NCI-H2227 (cell line): ENCODE measurements at regions not wholly inside any gene's neighbourhood (a gene's known extent, or its start where the extent isn't known, plus 50 kb on each side); places are given as distances from the start of the nearest gene placed in this dataset.
"Not testable (repeated sequence)": the region's sequence is repeated elsewhere in the genome, so short reads cannot be mapped to it uniquely, and the experiment has no call there.

ENCODE experiments used
- DNase-seq: peaks from one replicate; lab custom pipeline; 2025; ENCODE audit not compliant: unreplicated experiment; lab: John Stamatoyannopoulos, UW

GRCh38 chr1:53399370-53400133, 59.6 kb upstream of the DMRTB1 start:
- not testable (repeated sequence) for DNase-seq

GRCh38 chr1:53400761-53401674, 58.2 kb upstream of the DMRTB1 start:
- no peak for DNase-seq

GRCh38 chr1:53401813-53402745, 57.1 kb upstream of the DMRTB1 start:
- no peak for DNase-seq

- no peak for DNase-seq
Observed at GRCh38 chr1:53402891-53403655, 56.1 kb upstream of the DMRTB1 start.

- DNase-seq = no peak
Observed at GRCh38 chr1:53405737-53406136, 53.5 kb upstream of the DMRTB1 start.

GRCh38 chr1:53406551-53407235, 52.5 kb upstream of the DMRTB1 start:
- DNase-seq = no peak

GRCh38 chr1:53408013-53408754, 51.0 kb upstream of the DMRTB1 start:
- DNase-seq = no peak

GRCh38 chr1:53408755-53409129, 50.5 kb upstream of the DMRTB1 start:
- no peak for DNase-seq

GRCh38 chr1:53409233-53409632, 50.0 kb upstream of the DMRTB1 start:
- DNase-seq = no peak
